Breast epithelium (tissue), 3 donors: ENCODE measurements at regions not wholly inside any gene's neighbourhood (a gene's known extent, or its start where the extent isn't known, plus 50 kb on each side); places are given as distances from the start of the nearest gene placed in this dataset.

Experiments used
- CTCF ChIP-seq, 3 donors: fragments of 450-650 bp; IDR thresholded peaks; one replicate each; pipeline ENCODE4 v1.5.1; 2016 to 2017; ENCODE audit warnings: antibody characterized with exemption in 3 of 3, mild to moderate bottlenecking in 3 of 3, moderate library complexity in 3 of 3
- POLR2A ChIP-seq: fragments of 450-650 bp; IDR thresholded peaks from one replicate; pipeline ENCODE4 v1.6.1; 2016; ENCODE audit warnings: antibody characterized with exemption, mild to moderate bottlenecking, moderate library complexity
- POLR2AphosphoS5 ChIP-seq, 3 donors: sonication (generic); formaldehyde crosslinking; IDR thresholded peaks; one replicate each; pipeline ENCODE4 v1.6.1; 2017; ENCODE audit warnings: antibody characterized with exemption in 3 of 3

GRCh38 chr17:83176623-83177583 is 97.5 kb downstream of the METRNL start:
- no peak for TF ChIP-seq POLR2AphosphoS5 (IDR thresholded peaks at IDR 0.05)
- TF ChIP-seq CTCF (IDR thresholded peaks at IDR 0.05) = no peak
- no peak for TF ChIP-seq POLR2A
